Stimulated activated CD8-positive, alpha-beta memory T cell treated with anti-CD3 and anti-CD28 coated beads, Interleukin-12 subunit alpha, Interleukin-12 subunit beta, amount 100 ng/mL, for 1 hour (primary cell): ENCODE measurements at regions not wholly inside any gene's neighbourhood (a gene's known extent, or its start where the extent isn't known, plus 50 kb on each side); places are given as distances from the start of the nearest gene placed in this dataset.

Experiments used
- DNase-seq: peaks from one replicate; pipeline ENCODE4 v3.0.0-alpha.2; 2020; ENCODE audit warnings: low read depth

GRCh38 chr10:45198486-45199204, 116.8 kb downstream of the OR13A1 start:
- DNase-seq: no peak

GRCh38 chr10:45199205-45199740, 116.1 kb downstream of the OR13A1 start:
- DNase-seq: no peak

- no peak for DNase-seq
Observed at GRCh38 chr10:45201271-45201670, 114.1 kb downstream of the OR13A1 start.

- no peak for DNase-seq
Observed at GRCh38 chr10:45202242-45202641, 113.2 kb downstream of the OR13A1 start.

GRCh38 chr10:45204954-45205775, 110.2 kb downstream of the OR13A1 start:
- DNase-seq: no peak

- DNase-seq: no peak
Observed at GRCh38 chr10:45209888-45210287, 105.5 kb downstream of the OR13A1 start.

GRCh38 chr10:45211576-45211975, 103.8 kb downstream of the OR13A1 start:
- DNase-seq: no peak

- no peak for DNase-seq
Observed at GRCh38 chr10:45219416-45219815, 96.0 kb downstream of the OR13A1 start.

GRCh38 chr10:45220931-45221330, 94.5 kb downstream of the OR13A1 start:
- DNase-seq: no peak

- no peak for DNase-seq
Observed at GRCh38 chr10:45224219-45224841, 91.1 kb downstream of the OR13A1 start.

GRCh38 chr10:45227042-45227441, 88.4 kb downstream of the OR13A1 start:
- no peak for DNase-seq

GRCh38 chr10:45227456-45227855, 88.0 kb downstream of the OR13A1 start:
- DNase-seq: no peak

GRCh38 chr10:45229823-45230222, 85.6 kb downstream of the OR13A1 start:
- no peak for DNase-seq

GRCh38 chr10:45235260-45235769, 80.1 kb downstream of the OR13A1 start:
- DNase-seq: peak; percentile 47

GRCh38 chr10:45235798-45236220, 79.6 kb downstream of the OR13A1 start:
- DNase-seq: no peak

- no peak for DNase-seq
Observed at GRCh38 chr10:45238896-45239295, 76.5 kb downstream of the OR13A1 start.

GRCh38 chr10:45239642-45240041, 75.8 kb downstream of the OR13A1 start:
- no peak for DNase-seq

- DNase-seq: no peak
Observed at GRCh38 chr10:45241865-45242520, 73.4 kb downstream of the OR13A1 start.

GRCh38 chr10:45243261-45243660, 72.1 kb downstream of the OR13A1 start:
- no peak for DNase-seq

- no peak for DNase-seq
Observed at GRCh38 chr10:45246522-45246921, 68.9 kb downstream of the OR13A1 start.

GRCh38 chr10:45249978-45250693, 65.3 kb downstream of the OR13A1 start:
- no peak for DNase-seq
